ENCODE measurements at regions not wholly inside any gene's neighbourhood (a gene's known extent, or its start where the extent isn't known, plus 50 kb on each side); places are given as distances from the start of the nearest gene placed in this dataset.
"Not testable (repeated sequence)": the region's sequence is repeated elsewhere in the genome, so short reads cannot be mapped to it uniquely, and the experiment has no call there.

GRCh38 chr9:90147426-90147825 lies 495.2 kb downstream of the DIRAS2 start:
- DNase-seq (ENCODE audit: low read depth) = no peak

GRCh38 chr9:90156318-90156717 lies 486.3 kb downstream of the DIRAS2 start:
- DNase-seq (ENCODE audit: low read depth) = no peak

GRCh38 chr9:90162326-90162725 lies 480.3 kb downstream of the DIRAS2 start:
- no peak for DNase-seq (ENCODE audit: low read depth)

- no peak for DNase-seq (ENCODE audit: low read depth)
Measured at GRCh38 chr9:90162819-90163218, 479.8 kb downstream of the DIRAS2 start.

- DNase-seq (ENCODE audit: low read depth) = no peak
Measured at GRCh38 chr9:90165281-90165680, 477.3 kb downstream of the DIRAS2 start.

DNA sequence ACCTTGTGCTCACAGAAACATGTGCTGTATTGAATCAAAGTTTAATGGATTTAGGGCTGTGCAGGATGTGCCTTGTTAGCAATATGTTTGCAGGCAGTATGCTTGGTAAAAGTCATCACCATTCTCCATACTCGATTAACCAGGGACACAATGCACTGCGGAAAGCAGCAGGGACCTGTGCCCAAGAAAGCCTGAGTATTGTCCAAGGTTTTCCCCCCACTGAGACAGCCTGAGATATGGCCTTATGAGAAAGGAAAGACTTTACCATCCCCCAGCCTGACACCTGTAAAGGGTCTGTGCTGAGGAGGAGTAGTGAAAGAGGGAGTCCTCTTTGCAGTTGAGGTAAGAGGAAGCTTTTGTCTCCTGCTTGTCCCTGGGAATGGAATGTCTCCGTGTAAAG lies 476.2 kb downstream of the DIRAS2 start:
- DNase-seq (ENCODE audit: low read depth) = not testable (repeated sequence)

- no peak for DNase-seq (ENCODE audit: low read depth)
Measured at GRCh38 chr9:90167914-90168313, 474.7 kb downstream of the DIRAS2 start.

GRCh38 chr9:90169490-90169889 lies 473.1 kb downstream of the DIRAS2 start:
- DNase-seq (ENCODE audit: low read depth) = no peak

- not testable (repeated sequence) for DNase-seq (ENCODE audit: low read depth)
Measured at GRCh38 chr9:90173935-90174334, 468.7 kb downstream of the DIRAS2 start.

DNA sequence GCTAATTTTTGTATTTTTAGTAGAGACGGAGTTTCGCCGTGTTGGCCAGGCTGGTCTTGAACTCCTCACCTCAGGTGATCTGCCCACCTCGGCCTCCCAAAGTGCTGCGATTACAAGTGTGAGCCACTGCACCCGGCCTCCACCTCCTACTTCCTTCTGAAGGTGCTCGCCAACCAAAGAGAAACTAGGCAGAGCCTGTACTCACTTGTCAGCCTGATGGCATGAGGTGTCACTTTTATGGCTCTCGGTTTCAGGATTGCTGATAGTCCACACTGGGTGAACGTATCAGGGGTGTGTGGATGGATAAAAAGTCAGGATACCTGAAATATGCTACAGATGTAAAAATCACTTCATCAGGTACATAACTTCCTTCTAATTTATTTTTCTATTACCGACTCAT lies 468.3 kb downstream of the DIRAS2 start:
- not testable (repeated sequence) for DNase-seq (ENCODE audit: low read depth)

- DNase-seq (ENCODE audit: low read depth) = no peak
Measured at GRCh38 chr9:90175257-90175656, 467.4 kb downstream of the DIRAS2 start.

- no peak for DNase-seq (ENCODE audit: low read depth)
Measured at GRCh38 chr9:90175865-90176264, 466.8 kb downstream of the DIRAS2 start.

GRCh38 chr9:90176901-90177300 lies 465.7 kb downstream of the DIRAS2 start:
- DNase-seq (ENCODE audit: low read depth) = no peak

DNA sequence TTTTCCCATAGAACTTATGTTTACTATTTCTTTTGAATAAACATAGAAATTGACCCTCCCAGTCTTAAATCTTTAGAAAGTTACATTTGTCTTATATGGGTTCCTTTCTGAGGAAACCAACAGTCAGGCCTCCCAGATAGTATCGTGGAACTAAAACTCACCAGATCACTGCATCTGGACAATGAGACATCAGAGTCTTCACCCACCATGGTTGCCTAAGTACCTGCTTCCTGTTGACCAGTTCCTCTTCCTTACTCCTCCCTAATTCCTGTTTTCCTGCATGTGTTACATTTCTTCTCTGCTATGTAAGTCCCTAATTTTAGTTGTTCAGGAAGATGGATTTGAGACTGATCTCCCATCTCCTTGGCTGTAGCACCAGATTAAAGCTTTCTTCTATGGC lies 462.2 kb downstream of the DIRAS2 start:
- no peak for DNase-seq (ENCODE audit: low read depth)

DNA sequence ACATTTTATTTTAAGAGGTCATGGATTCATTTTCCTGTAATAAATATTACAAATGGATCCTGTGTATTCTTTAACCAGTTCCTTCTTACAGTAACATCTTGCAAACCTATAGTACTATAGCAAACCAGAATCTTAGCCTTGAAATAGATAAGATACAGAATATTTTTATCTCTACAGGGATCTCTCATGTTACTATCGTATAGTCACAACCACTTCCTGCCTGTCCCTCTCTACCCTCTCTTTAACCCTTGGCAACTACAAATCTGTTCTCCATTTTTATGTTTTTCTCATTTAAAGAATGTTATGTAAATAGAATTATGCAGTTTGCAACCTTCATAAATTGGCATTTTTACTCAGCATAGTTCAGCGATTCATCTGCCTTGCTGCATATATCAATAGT lies 454.0 kb downstream of the DIRAS2 start:
- no peak for DNase-seq (ENCODE audit: low read depth)

GRCh38 chr9:90189306-90189705 lies 453.3 kb downstream of the DIRAS2 start:
- DNase-seq (ENCODE audit: low read depth) = no peak

DNA sequence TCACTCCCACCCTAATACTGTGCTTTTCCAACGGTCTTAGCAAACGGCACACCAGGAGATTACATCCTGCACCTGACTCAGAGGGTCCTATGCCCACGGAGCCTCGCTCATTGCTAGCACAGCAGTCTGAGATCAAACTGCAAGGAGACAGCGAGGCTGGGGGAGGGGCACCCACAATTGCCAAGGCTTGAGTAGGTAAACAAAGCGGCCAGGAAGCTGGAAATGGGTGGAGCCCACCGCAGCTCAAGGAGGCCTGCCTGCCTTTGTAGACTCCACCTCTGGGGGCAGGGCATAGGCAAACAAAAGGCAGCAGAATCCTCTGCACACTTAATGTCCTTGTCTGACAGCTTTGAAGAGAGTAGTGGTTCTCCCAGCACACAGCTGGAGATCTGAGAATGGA lies 450.2 kb downstream of the DIRAS2 start:
- DNase-seq (ENCODE audit: low read depth) = not testable (repeated sequence)

DNA sequence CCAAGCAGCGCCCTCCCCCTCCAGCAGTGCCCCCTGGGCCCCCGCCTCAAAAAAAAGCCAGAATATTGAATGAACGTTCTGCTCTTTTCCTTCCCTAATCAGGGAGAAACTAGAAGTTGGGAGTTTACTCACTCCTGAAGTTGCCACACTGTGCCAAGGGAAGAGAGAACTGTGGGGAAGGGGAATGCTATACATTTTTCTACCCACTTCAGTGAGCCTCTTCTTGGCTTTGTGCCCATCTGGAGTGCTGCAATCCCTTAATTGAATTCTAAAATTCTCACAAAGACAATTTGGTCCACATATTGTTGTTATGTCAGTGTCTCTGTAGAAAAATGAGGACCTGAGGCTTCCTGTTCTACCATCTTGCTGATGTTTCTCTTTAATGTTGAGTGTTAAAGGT lies 443.7 kb downstream of the DIRAS2 start:
- DNase-seq (ENCODE audit: low read depth) = no peak

- DNase-seq (ENCODE audit: low read depth) = no peak
Measured at GRCh38 chr9:90201766-90202165, 440.9 kb downstream of the DIRAS2 start.

GRCh38 chr9:90204128-90204831 lies 438.3 kb downstream of the DIRAS2 start:
- no peak for DNase-seq (ENCODE audit: low read depth)

DNA sequence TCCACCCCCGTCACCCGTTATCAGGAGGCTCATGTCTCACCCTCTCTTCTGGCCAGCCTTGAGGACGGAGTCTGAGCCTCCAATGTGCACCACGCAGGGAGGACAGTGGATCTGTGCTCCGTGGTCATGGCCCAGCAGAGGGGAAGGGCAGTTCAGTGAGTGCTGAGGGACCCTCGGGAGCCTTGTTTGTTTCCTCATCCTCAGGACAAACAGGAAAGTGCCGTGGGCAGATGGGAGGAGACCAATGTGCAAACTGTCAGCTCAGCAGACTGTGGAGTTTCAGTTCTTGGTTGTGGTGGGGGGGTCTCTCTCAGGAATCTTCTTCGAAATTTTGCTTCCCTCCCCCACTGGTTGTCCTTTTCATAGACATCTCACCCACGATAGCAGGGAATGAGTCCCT lies 429.6 kb downstream of the DIRAS2 start:
- DNase-seq (ENCODE audit: low read depth) = not testable (repeated sequence)

GRCh38 chr9:90219548-90220118 lies 423.0 kb downstream of the DIRAS2 start:
- no peak for DNase-seq (ENCODE audit: low read depth)

DNA sequence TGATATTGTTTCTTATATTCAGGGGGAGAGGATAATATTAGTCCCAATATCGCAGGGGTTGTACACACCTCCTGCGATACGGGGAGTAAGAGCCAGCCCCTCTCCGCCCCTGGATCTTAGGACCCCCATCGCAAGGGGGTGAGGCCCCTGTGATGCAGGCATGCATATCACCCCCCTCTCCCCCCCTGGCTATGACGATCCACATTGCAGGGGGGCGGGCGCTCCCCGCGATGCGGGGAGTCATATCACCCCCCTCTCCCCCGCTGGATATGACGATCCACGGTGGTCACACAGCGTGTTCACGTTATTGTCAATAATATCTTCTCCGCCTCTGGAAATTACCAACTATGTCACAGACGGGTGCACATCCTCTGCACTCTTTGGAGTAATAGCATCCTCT lies 420.7 kb downstream of the DIRAS2 start:
- DNase-seq (ENCODE audit: low read depth) = not testable (repeated sequence)

DNA sequence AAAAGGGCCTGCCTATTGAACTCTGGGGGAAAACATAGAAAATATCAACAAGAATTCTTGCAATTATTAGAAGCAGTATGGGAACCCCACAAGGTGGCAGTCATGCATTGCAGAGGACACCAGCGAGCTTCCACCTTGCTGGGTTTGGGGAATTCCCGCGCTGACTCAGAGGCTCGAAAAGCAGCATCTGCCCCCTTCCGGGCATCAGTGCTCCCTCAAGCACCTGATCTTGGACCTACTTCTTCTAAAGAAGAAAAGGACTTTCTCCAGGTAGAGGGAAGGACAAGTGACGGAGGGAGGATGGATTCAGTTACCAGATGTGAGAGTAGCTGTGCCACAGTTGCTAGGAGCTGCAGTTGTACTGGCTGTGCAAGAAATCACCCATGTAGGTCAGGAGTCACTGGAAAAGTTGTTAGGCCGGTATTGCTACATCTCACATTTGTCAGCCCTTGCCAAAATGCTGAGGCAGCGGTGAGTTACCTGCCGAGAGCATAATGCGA lies 415.7 kb downstream of the DIRAS2 start:
- peak; percentile 4 for DNase-seq (ENCODE audit: low read depth)
